ENCODE measurements at regions not wholly inside any gene's neighbourhood (a gene's known extent, or its start where the extent isn't known, plus 50 kb on each side); places are given as distances from the start of the nearest gene placed in this dataset.

GRCh38 chr7:21066221-21066620, 279.5 kb upstream of the SP8 start:
- no peak for DNase-seq
- Histone ChIP-seq H3K9me3 (no peaks in the 10 kb centered on the region), H3K4me3 (no peak overlapping the region), H3K36me3 (no peaks in the 10 kb centered on the region), H3K4me1 (peaks cover 0 to 4% (median 0%) of the 10 kb centered on the region in 4 donors), H3K27ac (no peak overlapping the region), H3K27me3 (no peaks in the 10 kb centered on the region)
- TF ChIP-seq POLR2A (IDR thresholded peaks at IDR 0.05) = no peak
- TF ChIP-seq EP300 (IDR thresholded peaks at IDR 0.05) = no peak
- TF ChIP-seq POLR2AphosphoS5 (IDR thresholded peaks at IDR 0.05) = no peak
- TF ChIP-seq CTCF (IDR thresholded peaks at IDR 0.05) = no peak
- intact Hi-C loops (cut with DNase I) = no loop called here
- WGBS, 2 donors = 34 to 69% methylated on average over 4 of the region's 4 CpGs

GRCh38 chr7:21067216-21067615, 280.5 kb upstream of the SP8 start:
- H3K36me3 ChIP-seq = no peaks in the 10 kb centered on the region
- no peaks in the 10 kb centered on the region for H3K27me3 ChIP-seq
- no peak overlapping the region for H3K27ac ChIP-seq
- intact Hi-C loops (cut with DNase I) = no loop called here
- no peak for DNase-seq
- peaks cover 0 to 4% (median 0%) of the 10 kb centered on the region in 4 donors for H3K4me1 ChIP-seq
- no peak overlapping the region for H3K4me3 ChIP-seq
- no peak for TF ChIP-seq CTCF (IDR thresholded peaks at IDR 0.05)
- TF ChIP-seq POLR2AphosphoS5 (IDR thresholded peaks at IDR 0.05) = no peak
- no peak for TF ChIP-seq POLR2A (IDR thresholded peaks at IDR 0.05)
- TF ChIP-seq EP300 (IDR thresholded peaks at IDR 0.05) = no peak
- 79 to 83% methylated on average over 4 of the region's 4 CpGs for WGBS, 2 donors
- H3K9me3 ChIP-seq = no peaks in the 10 kb centered on the region

GRCh38 chr7:21070571-21071090, 283.9 kb upstream of the SP8 start:
- H3K9me3 ChIP-seq = no peaks in the 10 kb centered on the region
- TF ChIP-seq CTCF (IDR thresholded peaks at IDR 0.05) = no peak
- no peaks in the 10 kb centered on the region for H3K36me3 ChIP-seq
- no peak overlapping the region for H3K4me3 ChIP-seq
- H3K4me1 ChIP-seq = peaks cover 0 to 4% (median 0%) of the 10 kb centered on the region in 4 donors
- H3K27me3 ChIP-seq = no peaks in the 10 kb centered on the region
- 43 to 55% methylated on average over 1 of the region's 1 CpG for WGBS, 2 donors
- intact Hi-C loops (cut with DNase I) = no loop called here
- H3K27ac ChIP-seq = no peak overlapping the region
- no peak for DNase-seq

- TF ChIP-seq POLR2AphosphoS5 (IDR thresholded peaks at IDR 0.05) = no peak
- no peak for TF ChIP-seq EP300 (IDR thresholded peaks at IDR 0.05)
- no peak for TF ChIP-seq POLR2A (IDR thresholded peaks at IDR 0.05)
- TF ChIP-seq CTCF (IDR thresholded peaks at IDR 0.05) = no peak
- WGBS, 2 donors = 79 to 87% methylated on average over 3 of the region's 3 CpGs
- Histone ChIP-seq H3K27ac (no peak overlapping the region), H3K4me3 (no peak overlapping the region), H3K9me3 (no peaks in the 10 kb centered on the region), H3K36me3 (no peaks in the 10 kb centered on the region), H3K27me3 (no peaks in the 10 kb centered on the region), H3K4me1 (peaks cover 0 to 4% (median 0%) of the 10 kb centered on the region in 4 donors)
- DNase-seq = no peak
- intact Hi-C loops (cut with DNase I) = no loop called here
Observed at GRCh38 chr7:21071561-21072501, 285.1 kb upstream of the SP8 start.

Data from sigmoid colon (tissue), 6 donors.